H1 (cell line): ENCODE measurements at regions not wholly inside any gene's neighbourhood (a gene's known extent, or its start where the extent isn't known, plus 50 kb on each side); places are given as distances from the start of the nearest gene placed in this dataset.

ENCODE experiments used
- TF ChIP-seq, protein P1 (sequence below): IDR thresholded peaks from 2 replicates; pipeline ENCODE4 v1.6.1; 2012; ENCODE audit warnings: inconsistent platforms

DNA sequence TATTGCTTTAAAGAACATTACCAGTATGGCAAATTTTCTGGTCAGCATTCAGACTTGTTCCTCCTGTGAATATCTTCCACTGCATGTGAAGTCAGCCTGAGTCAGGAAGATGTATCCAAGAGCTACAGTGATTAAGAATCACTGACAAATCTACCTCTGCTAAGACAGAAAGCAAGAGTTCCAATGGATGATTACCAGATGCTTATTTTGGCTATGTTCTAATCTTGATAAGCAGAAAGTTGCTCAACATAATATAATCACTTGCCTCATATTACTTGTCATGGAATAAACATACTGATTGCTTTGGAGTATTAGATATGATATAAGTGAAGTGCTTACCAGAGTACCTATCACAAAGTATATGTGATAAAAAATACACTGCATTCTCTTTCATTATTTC lies 738.1 kb downstream of the ADGRL2 start (continued):
- TF ChIP-seq, protein P1, sequence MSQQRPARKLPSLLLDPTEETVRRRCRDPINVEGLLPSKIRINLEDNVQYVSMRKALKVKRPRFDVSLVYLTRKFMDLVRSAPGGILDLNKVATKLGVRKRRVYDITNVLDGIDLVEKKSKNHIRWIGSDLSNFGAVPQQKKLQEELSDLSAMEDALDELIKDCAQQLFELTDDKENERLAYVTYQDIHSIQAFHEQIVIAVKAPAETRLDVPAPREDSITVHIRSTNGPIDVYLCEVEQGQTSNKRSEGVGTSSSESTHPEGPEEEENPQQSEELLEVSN, result no peak
